GM13977 (cell line): ENCODE measurements at regions not wholly inside any gene's neighbourhood (a gene's known extent, or its start where the extent isn't known, plus 50 kb on each side); places are given as distances from the start of the nearest gene placed in this dataset.
"Not testable (repeated sequence)": the region's sequence is repeated elsewhere in the genome, so short reads cannot be mapped to it uniquely, and the experiment has no call there.

Source experiments
- DNase-seq: peaks from one replicate; pipeline ENCODE4 v3.0.0; 2012; ENCODE audit warnings: low spot score
- in situ Hi-C: fragments of 300-500 bp; cut with MboI; formaldehyde crosslinking; loops from one replicate; pipeline ENCODE4 v1.12.0; 2022; ENCODE audit warnings: low sequenced_read_pairs, low pct_unique_long_range_greater_than_20kb, mixed read lengths, inconsistent platforms; ENCODE audit not compliant: unreplicated experiment
- TF ChIP-seq, protein P1 (sequence below): IDR thresholded peaks from 2 replicates; pipeline ENCODE4 v1.5.1; 2012; ENCODE audit warnings: mild to moderate bottlenecking, control low read depth; ENCODE audit not compliant: insufficient read depth; ENCODE audit errors: extremely low read depth, missing control alignments

DNA sequence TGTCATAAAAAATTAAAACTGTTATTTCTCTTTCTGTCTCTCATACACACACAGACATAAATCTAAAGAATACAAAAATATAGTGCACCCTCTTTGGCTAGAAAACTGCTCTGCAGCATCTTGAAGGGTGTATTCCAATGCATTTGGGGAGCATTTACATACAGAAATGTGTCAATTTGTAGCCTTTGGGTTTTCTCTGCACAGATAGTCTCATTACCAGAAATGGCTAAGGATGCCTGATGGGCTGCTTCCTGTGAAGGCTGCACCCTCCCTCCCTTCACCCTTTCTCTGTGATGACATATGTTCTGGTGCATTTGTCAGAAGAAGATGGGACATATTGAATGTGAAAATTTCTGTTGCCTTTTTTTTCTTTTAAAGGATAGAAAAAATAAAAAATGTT is 1239.3 kb downstream of the CDH11 start:
- TF ChIP-seq, protein P1, sequence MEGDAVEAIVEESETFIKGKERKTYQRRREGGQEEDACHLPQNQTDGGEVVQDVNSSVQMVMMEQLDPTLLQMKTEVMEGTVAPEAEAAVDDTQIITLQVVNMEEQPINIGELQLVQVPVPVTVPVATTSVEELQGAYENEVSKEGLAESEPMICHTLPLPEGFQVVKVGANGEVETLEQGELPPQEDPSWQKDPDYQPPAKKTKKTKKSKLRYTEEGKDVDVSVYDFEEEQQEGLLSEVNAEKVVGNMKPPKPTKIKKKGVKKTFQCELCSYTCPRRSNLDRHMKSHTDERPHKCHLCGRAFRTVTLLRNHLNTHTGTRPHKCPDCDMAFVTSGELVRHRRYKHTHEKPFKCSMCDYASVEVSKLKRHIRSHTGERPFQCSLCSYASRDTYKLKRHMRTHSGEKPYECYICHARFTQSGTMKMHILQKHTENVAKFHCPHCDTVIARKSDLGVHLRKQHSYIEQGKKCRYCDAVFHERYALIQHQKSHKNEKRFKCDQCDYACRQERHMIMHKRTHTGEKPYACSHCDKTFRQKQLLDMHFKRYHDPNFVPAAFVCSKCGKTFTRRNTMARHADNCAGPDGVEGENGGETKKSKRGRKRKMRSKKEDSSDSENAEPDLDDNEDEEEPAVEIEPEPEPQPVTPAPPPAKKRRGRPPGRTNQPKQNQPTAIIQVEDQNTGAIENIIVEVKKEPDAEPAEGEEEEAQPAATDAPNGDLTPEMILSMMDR, result no peak
- no peak for DNase-seq
- in situ Hi-C loops, result no loop called here

DNA sequence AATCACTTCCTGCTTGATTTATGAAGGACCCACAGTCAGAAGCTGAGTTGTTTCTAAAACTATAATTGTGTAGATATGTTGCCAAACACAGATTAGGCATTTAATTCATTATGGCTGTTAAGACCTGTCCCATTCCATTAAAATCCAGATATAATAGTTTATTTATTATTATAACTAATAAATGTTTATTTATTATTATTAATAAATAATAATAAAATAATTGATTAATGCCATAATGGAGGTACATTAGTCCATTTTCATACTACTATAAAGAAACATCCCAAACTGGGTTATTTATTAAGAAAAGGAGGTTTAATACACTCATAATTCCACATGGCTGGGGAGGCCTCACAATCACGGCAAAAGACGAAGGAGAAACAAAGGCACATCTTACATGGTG is 1240.9 kb downstream of the CDH11 start:
- no peak for DNase-seq
- TF ChIP-seq, protein P1, result no peak
- in situ Hi-C loops, result no loop called here

DNA sequence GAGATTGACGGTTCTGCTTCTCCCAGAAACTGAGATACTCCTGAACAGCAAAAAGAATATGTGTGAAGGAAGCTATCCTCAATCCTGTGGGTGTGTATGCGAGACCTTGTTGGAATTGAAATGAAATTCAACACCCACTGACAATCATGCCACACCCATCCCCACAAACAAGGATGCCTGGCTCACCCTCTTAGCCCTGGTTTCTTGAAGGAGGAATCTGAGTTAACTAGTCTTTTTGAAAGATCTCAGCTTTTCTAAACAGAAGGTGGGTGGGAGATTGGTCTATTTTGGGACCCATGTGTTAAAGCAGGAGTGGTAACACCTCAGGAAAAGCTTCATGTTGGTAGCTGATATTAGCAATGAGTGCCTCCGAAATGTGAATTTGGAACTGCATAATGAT is 1244.5 kb downstream of the CDH11 start:
- in situ Hi-C loops, result no loop called here
- DNase-seq, result no peak
- TF ChIP-seq, protein P1, result no peak

GRCh38 chr16:63876103-63876502 is 1245.8 kb downstream of the CDH11 start:
- DNase-seq, result no peak
- in situ Hi-C loops, result no loop called here
- TF ChIP-seq, protein P1, result no peak

DNA sequence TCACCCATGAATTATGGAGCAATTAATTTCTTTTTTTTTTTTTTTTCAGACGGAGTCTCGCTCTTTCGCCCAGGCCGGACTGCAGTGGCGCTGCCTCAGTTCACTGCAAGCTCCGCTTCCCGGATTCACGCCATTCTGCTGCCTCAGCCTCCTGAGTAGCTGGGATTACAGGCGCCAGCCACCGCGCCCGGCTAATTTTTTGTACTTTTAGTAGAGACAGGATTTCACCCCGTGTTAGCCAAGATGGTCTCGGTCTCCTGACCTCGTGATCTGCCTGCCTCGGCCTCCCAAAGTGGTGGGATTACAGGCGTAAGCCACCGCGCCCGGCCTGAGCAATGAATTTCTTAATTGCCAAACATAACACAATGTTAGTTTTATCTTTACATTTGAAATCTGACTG is 1261.2 kb downstream of the CDH11 start:
- in situ Hi-C loops, DNase-seq: not testable (repeated sequence)

DNA sequence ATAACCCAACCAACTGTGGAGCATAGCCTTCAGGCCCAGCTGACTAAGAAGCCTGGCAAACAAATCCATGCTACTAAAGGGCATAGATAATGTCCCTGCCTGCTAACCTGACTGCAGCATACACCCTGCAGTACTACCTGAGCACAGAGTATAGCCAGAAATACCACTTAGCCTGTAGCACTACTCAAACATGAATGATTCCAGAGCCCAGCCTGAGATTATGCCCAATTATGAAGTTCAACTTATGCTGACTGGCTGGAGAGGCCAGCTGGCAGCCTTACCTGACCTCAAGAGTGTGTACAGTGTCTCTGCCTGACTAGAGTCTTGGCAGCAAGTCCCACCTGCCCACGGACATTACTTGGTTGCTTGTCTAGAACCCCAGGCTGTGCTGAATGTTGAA is 1265.3 kb downstream of the CDH11 start:
- in situ Hi-C loops, result no loop called here
- DNase-seq, result no peak
- TF ChIP-seq, protein P1, result no peak

- DNase-seq, result no peak
- in situ Hi-C loops, result no loop called here
Observed at GRCh38 chr16:63850979-63851378, 1270.9 kb downstream of the CDH11 start.

More at GRCh38 chr16:63850979-63851378, 1270.9 kb downstream of the CDH11 start:
- TF ChIP-seq, protein P1, result no peak
